LNCaP clone FGC (cell line): ENCODE measurements at regions not wholly inside any gene's neighbourhood (a gene's known extent, or its start where the extent isn't known, plus 50 kb on each side); places are given as distances from the start of the nearest gene placed in this dataset.

ENCODE experiments used
- DNase-seq: peaks from one replicate; pipeline ENCODE4 v3.0.0-alpha.2; 2011; ENCODE audit warnings: low read depth
- H3K4me3 ChIP-seq: 2 replicates; pipeline ENCODE4 v1.5.1; 2011; ENCODE audit warnings: mild to moderate bottlenecking, low read depth, low read length, control low read depth
- TF ChIP-seq, protein P1 (sequence below): IDR thresholded peaks from 2 replicates; pipeline ENCODE4 v1.5.1; 2012; ENCODE audit warnings: mild to moderate bottlenecking; ENCODE audit not compliant: control insufficient read depth, insufficient read depth; ENCODE audit errors: extremely low read depth

DNA sequence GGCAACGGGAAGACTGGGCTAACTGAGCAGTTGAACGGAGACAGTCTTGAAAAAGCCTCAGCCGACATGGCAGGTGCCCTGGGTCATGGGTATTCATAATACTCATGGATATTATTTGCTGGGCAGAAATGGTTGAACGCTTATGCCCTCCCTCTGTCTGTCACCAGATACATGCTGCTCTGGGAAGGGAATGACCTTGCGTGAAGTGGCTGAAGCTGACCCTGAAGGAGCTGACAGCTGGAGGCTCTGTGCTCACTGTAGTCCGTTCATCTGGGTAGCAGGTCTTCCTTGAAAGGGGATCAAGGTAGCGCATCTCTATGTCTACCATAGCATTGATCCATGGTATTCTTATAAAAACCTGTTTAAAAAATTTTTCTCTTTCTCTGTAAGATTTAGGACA lies 390.7 kb downstream of the PDCD6IP start:
- TF ChIP-seq, protein P1, sequence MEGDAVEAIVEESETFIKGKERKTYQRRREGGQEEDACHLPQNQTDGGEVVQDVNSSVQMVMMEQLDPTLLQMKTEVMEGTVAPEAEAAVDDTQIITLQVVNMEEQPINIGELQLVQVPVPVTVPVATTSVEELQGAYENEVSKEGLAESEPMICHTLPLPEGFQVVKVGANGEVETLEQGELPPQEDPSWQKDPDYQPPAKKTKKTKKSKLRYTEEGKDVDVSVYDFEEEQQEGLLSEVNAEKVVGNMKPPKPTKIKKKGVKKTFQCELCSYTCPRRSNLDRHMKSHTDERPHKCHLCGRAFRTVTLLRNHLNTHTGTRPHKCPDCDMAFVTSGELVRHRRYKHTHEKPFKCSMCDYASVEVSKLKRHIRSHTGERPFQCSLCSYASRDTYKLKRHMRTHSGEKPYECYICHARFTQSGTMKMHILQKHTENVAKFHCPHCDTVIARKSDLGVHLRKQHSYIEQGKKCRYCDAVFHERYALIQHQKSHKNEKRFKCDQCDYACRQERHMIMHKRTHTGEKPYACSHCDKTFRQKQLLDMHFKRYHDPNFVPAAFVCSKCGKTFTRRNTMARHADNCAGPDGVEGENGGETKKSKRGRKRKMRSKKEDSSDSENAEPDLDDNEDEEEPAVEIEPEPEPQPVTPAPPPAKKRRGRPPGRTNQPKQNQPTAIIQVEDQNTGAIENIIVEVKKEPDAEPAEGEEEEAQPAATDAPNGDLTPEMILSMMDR, result no peak
- H3K4me3 ChIP-seq, result no peak overlapping the region
- DNase-seq, result no peak

DNA sequence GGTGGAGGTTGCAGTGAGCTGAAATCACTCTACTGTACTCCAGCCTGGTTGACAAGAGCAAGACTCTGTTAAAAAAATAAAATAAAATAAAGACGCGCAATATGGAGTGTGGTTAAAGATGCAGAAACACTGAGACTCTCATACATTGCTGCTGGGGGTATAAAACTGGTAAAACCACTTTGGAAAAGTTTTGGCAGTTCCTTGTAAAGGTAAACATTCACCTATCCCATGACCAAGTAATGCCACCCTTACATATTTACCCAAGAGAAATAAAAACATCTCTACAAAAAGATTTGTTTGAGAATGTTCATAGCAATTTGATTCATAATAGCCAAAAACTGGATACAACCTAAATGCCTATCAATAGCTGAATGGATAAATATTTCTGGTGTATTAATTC lies 398.5 kb downstream of the PDCD6IP start:
- H3K4me3 ChIP-seq, result no peak overlapping the region
- TF ChIP-seq, protein P1, result no peak
- DNase-seq, result peak; percentile 84

DNA sequence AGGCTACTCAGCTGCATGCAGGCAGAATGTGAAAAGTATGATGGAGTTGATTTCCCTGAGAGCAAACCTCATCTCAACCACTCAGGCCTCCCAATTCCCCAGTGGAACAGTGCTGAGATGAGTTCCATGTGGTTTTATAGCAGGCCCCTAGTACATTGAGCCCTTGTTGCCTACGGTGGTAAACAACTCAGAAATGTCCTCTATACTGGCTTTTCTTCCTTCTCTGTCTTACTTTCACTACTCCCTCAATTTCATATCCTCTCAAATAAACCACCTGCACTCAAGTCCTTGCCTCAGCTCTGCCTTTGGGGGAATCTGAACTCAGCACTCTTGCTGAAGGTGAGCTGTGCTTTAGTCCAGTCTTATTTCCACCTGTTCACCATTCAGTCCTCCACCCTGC lies 399.9 kb downstream of the PDCD6IP start:
- DNase-seq, result no peak
- TF ChIP-seq, protein P1, result no peak
- H3K4me3 ChIP-seq, result no peak overlapping the region

DNA sequence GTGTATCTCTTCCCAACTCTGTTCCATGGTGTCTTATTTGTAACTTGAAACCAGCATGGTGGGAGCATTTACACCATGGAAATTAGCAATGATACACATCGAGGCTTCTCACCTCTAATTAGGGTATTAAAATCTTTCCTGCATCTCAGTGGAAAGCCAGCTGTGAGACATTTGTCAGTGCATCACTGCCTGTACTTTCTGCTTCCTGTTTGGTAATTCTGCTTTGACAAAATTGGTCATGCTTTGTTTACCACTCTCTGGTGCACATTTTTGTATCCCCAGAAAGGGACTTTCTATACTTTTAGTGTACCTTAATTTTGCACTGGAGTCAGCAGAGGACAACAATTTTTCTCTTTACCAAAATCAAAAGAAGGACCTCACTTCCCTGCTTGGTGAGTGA lies 402.1 kb downstream of the PDCD6IP start:
- H3K4me3 ChIP-seq, result no peak overlapping the region
- no peak for DNase-seq

DNA sequence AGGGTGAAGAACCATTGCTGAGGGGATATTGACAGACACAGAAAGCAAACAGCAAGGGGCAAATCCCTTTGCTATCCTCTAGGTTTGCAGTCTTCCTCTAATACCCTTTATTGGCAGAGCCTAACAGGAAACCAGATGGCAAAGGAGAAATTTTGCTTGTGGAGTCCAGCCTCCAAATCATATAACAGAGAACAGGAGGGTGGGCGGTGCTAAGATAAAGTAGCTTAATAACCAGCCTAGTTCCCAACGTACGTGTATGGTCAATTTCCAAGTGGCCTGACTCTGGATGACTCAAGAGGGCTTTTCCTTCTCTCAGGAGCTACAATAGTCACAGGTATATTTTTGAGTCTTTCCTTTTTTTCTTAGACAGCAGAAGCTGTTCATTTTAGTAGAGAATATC lies 404.5 kb downstream of the PDCD6IP start:
- DNase-seq, result no peak
- TF ChIP-seq, protein P1, result no peak
- H3K4me3 ChIP-seq, result no peak overlapping the region

More for the DNA sequence above, 402.1 kb downstream of the PDCD6IP start:
- TF ChIP-seq, protein P1, result no peak

DNA sequence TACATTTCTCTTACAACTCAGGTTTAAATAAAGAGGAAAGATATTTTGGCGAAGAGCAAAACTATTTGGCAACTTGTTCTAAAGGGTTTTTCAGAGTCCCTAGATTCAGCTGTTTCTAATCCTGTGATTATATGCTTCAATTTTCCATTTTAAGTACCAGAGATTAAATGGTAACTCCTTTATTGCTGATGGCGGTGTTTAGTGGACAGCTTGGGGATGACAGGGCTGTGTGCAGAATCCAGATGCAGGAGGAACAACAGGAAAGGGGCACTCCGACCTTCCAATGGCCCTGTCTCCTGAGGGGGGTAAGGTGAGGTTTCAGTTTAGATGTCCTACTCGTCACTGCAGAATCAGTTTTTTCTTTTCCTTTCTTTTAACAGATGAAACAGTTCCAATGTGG lies 405.0 kb downstream of the PDCD6IP start:
- DNase-seq, result no peak
- no peak overlapping the region for H3K4me3 ChIP-seq
- TF ChIP-seq, protein P1, result no peak

DNA sequence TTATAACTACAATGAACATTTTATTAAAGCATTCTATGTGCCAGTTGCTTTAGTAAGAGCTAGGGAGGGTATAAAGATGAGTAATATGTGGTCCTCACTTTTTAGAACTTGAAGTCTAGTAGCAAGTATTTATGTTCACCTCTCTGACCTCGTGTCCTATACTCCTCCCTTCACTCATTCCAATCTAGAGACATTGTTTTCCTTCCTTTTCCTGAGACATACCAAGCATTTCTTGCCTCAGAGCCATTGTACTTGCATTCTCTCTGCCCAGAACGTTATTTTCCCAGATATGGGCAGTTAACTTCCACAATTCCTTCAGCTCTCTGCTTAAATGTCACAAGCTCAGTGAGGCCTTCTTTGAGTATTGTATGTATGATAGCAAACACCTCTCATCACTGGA lies 408.6 kb downstream of the PDCD6IP start:
- no peak overlapping the region for H3K4me3 ChIP-seq
- TF ChIP-seq, protein P1, result no peak
- DNase-seq, result no peak
